ENCODE measurements at regions not wholly inside any gene's neighbourhood (a gene's known extent, or its start where the extent isn't known, plus 50 kb on each side); places are given as distances from the start of the nearest gene placed in this dataset.

DNA sequence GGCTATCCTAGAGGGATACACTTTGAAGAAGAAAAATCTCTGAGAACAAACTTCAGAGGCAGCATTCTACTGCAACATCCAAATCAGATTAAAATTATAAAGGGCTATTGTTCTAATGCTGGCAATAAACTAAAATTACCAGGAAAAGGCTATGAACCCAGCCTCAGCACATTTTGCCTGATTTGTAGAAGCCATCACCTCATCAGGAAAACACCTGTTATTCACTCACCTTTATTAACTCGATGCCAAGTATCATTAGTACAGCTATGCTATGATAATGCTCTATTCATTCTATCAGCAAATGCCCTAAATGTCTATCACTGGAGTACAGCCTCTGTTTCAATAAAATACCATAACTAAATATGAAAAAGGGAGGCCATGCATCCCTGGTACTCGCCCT is 510.2 kb downstream of the RASEF start:
- H3K4me2 ChIP-seq (replicated peaks; ENCODE audit: low read depth, low read length, poor library complexity, severe bottlenecking) = no peak overlapping the region
- Mint-ChIP-seq H3K27me3 (no peaks in the 10 kb centered on the region), H3K4me1 (no peaks in the 10 kb centered on the region), H3K27ac (no peak overlapping the region), H3K9me3 (ENCODE audit: insufficient read depth) (no peaks in the 10 kb centered on the region), H3K4me3 (no peak overlapping the region)
- H3K36me3 ChIP-seq (replicated peaks in 1 of 2; ENCODE audit: control extremely low read depth in 1 of 2, control insufficient read depth in 1 of 2, extremely low read depth in 1 of 2, insufficient read depth in 2 of 2, low read length in 1 of 2) = no peaks in the 10 kb centered on the region
- CTCF ChIA-PET = no interaction called here
- intact Hi-C loops (cut with micrococcal nuclease) = no loop called here
- no peak overlapping the region for H2AFZ ChIP-seq (ENCODE audit: insufficient read depth, low read depth, low read length, poor library complexity, severe bottlenecking)
- H3K4me3 ChIP-seq (ENCODE audit: control extremely low read depth in 1 of 5, extremely low read depth in 1 of 5, insufficient read depth in 1 of 5, low read depth in 2 of 5, low read length in 4 of 5) = no peak overlapping the region
- no peaks in the 10 kb centered on the region for H3K4me1 ChIP-seq (ENCODE audit: control insufficient read depth in 2 of 2, insufficient read depth in 2 of 2, low read length in 2 of 2)
- POLR2A ChIA-PET = no interaction called here
- no peaks in the 10 kb centered on the region for H3K79me2 ChIP-seq (ENCODE audit: control insufficient read depth, insufficient read depth, low read length)
- H3K27ac ChIP-seq (ENCODE audit: low read length in 2 of 2) = no peak overlapping the region
- H3K27me3 ChIP-seq (replicated peaks in 1 of 4; ENCODE audit: control extremely low read depth in 1 of 4, control insufficient read depth in 3 of 4, insufficient read depth in 4 of 4, low read length in 3 of 4) = no peaks in the 10 kb centered on the region
- H3K9ac ChIP-seq (ENCODE audit: low read length) = no peak overlapping the region
- DNase-seq = no peak
- no peaks in the 10 kb centered on the region for H4K20me1 ChIP-seq (ENCODE audit: control insufficient read depth, insufficient read depth, low read length, poor library complexity, severe bottlenecking)
- no peaks in the 10 kb centered on the region for H3K9me3 ChIP-seq (ENCODE audit: control extremely low read depth in 1 of 3, control insufficient read depth in 2 of 3, insufficient read depth in 1 of 3, low read length in 2 of 3)
- no CpG with 5 or more reads among the region's 2 CpGs for WGBS (ENCODE audit: insufficient coverage)
- no peak for TF ChIP-seq EZH2 (IDR thresholded peaks at IDR 0.05; ENCODE audit: borderline replicate concordance, insufficient read depth, low read depth, low read length, poor library complexity, severe bottlenecking)
- TF ChIP-seq, protein P1, sequence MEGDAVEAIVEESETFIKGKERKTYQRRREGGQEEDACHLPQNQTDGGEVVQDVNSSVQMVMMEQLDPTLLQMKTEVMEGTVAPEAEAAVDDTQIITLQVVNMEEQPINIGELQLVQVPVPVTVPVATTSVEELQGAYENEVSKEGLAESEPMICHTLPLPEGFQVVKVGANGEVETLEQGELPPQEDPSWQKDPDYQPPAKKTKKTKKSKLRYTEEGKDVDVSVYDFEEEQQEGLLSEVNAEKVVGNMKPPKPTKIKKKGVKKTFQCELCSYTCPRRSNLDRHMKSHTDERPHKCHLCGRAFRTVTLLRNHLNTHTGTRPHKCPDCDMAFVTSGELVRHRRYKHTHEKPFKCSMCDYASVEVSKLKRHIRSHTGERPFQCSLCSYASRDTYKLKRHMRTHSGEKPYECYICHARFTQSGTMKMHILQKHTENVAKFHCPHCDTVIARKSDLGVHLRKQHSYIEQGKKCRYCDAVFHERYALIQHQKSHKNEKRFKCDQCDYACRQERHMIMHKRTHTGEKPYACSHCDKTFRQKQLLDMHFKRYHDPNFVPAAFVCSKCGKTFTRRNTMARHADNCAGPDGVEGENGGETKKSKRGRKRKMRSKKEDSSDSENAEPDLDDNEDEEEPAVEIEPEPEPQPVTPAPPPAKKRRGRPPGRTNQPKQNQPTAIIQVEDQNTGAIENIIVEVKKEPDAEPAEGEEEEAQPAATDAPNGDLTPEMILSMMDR (IDR thresholded peaks at IDR 0.05) = no peak
- no peak for ATAC-seq (ENCODE audit: low read depth)

DNA sequence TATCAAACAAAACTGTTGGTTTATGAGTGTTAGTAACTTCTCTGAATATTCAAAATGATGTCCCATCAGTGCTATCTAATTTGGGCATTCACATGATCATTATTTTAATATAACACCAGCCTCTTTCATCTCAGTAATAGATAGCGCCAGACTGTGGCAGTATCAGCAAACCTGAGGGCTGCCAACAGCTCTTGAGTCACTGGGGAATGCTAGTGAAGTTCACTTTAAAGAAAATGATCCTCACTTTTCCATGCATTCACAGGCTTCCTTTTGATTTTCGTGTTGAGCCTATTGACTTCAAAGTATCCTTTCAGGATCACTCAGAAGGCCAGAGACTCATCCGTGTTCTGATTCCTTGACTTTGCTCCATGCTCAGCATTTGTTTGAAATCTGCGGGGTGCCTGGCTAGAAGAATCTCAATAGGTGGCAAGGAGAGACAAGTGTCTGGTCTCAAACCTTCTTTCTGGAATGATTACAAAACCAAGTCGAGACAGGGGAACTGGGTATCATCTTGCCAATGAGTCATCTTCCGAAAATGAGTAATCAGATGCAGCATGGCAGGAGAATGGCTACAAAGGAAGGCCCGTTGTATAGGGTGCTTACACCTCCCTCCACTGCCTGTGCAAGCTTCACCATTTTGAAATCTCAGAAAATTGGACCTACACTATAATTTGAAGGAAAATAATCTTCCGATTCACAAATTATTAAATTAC is 509.1 kb downstream of the RASEF start:
- Histone ChIP-seq H3K4me1 (ENCODE audit: control insufficient read depth in 2 of 2, insufficient read depth in 2 of 2, low read length in 2 of 2) (no peaks in the 10 kb centered on the region), H3K36me3 (replicated peaks in 1 of 2; ENCODE audit: control extremely low read depth in 1 of 2, control insufficient read depth in 1 of 2, extremely low read depth in 1 of 2, insufficient read depth in 2 of 2, low read length in 1 of 2) (no peaks in the 10 kb centered on the region), H3K27ac (ENCODE audit: low read length in 2 of 2) (no peak overlapping the region), H3K79me2 (ENCODE audit: control insufficient read depth, insufficient read depth, low read length) (no peaks in the 10 kb centered on the region), H3K9me3 (ENCODE audit: control extremely low read depth in 1 of 3, control insufficient read depth in 2 of 3, insufficient read depth in 1 of 3, low read length in 2 of 3) (no peaks in the 10 kb centered on the region), H3K4me3 (ENCODE audit: control extremely low read depth in 1 of 5, extremely low read depth in 1 of 5, insufficient read depth in 1 of 5, low read depth in 2 of 5, low read length in 4 of 5) (no peak overlapping the region), H3K9ac (ENCODE audit: low read length) (no peak overlapping the region), H4K20me1 (ENCODE audit: control insufficient read depth, insufficient read depth, low read length, poor library complexity, severe bottlenecking) (no peaks in the 10 kb centered on the region), H2AFZ (ENCODE audit: insufficient read depth, low read depth, low read length, poor library complexity, severe bottlenecking) (no peak overlapping the region), H3K27me3 (replicated peaks in 1 of 4; ENCODE audit: control extremely low read depth in 1 of 4, control insufficient read depth in 3 of 4, insufficient read depth in 4 of 4, low read length in 3 of 4) (no peaks in the 10 kb centered on the region), H3K4me2 (replicated peaks; ENCODE audit: low read depth, low read length, poor library complexity, severe bottlenecking) (no peak overlapping the region)
- ATAC-seq (ENCODE audit: low read depth) (no peak), DNase-seq (no peak)
- Mint-ChIP-seq H3K4me1 (no peaks in the 10 kb centered on the region), H3K9me3 (ENCODE audit: insufficient read depth) (no peaks in the 10 kb centered on the region), H3K27ac (no peak overlapping the region), H3K4me3 (no peak overlapping the region), H3K27me3 (no peaks in the 10 kb centered on the region)
- CTCF ChIA-PET = no interaction called here
- intact Hi-C loops (cut with micrococcal nuclease) = no loop called here
- no peak for TF ChIP-seq EZH2 (IDR thresholded peaks at IDR 0.05; ENCODE audit: borderline replicate concordance, insufficient read depth, low read depth, low read length, poor library complexity, severe bottlenecking)
- TF ChIP-seq, protein P1 (IDR thresholded peaks at IDR 0.05) = no peak
- WGBS (ENCODE audit: insufficient coverage) = 89% methylated on average over 6 of the region's 8 CpGs
- POLR2A ChIA-PET = no interaction called here
